Neural cell (in vitro differentiated cells): ENCODE measurements at regions not wholly inside any gene's neighbourhood (a gene's known extent, or its start where the extent isn't known, plus 50 kb on each side); places are given as distances from the start of the nearest gene placed in this dataset.

ENCODE experiments used
- H2AFZ ChIP-seq: fragments of 200-600, 300-800 bp; sonication (generic), shearing (Covaris generic); 2 replicates; pipeline ENCODE4 v1.6.0; 2014; ENCODE audit warnings: low read depth, mild to moderate bottlenecking, antibody characterized with exemption, low read length, moderate library complexity
- H3F3A ChIP-seq: fragments of 200-600 bp; shearing (Covaris generic); 2 replicates; pipeline ENCODE4 v1.6.1; 2016; ENCODE audit warnings: mild to moderate bottlenecking, moderate library complexity, mixed read lengths, antibody characterized with exemption, low read length; ENCODE audit not compliant: insufficient read depth, poor library complexity, severe bottlenecking
- H3K27ac ChIP-seq: fragments of 200-600, 300-800 bp; sonication (generic), shearing (Covaris generic); 2 replicates; pipeline ENCODE4 v1.5.1; 2014; ENCODE audit warnings: mild to moderate bottlenecking, low read length, moderate library complexity
- H3K27me3 ChIP-seq: fragments of 300-800, 200-600 bp; sonication (generic), shearing (Covaris generic); 2 replicates; pipeline ENCODE4 v1.6.0; 2014; ENCODE audit warnings: mild to moderate bottlenecking, low read depth, low read length, moderate library complexity; ENCODE audit not compliant: insufficient read depth
- H3K36me3 ChIP-seq: fragments of 300-800, 200-600 bp; sonication (generic), shearing (Covaris generic); 2 replicates; pipeline ENCODE4 v1.5.1; 2014; ENCODE audit warnings: mild to moderate bottlenecking, antibody characterized with exemption, low read length, moderate library complexity; ENCODE audit not compliant: insufficient read depth
- H3K4me2 ChIP-seq: fragments of 300-800, 200-600 bp; sonication (generic), shearing (Covaris generic); 2 replicates; pipeline ENCODE4 v1.6.0; 2014; ENCODE audit warnings: mild to moderate bottlenecking, low read length
- H3K4me3 ChIP-seq: fragments of 300-800, 200-600 bp; sonication (generic), shearing (Covaris generic); 2 replicates; pipeline ENCODE4 v1.5.1; 2014; ENCODE audit warnings: mild to moderate bottlenecking, low read length, moderate library complexity
- H3K79me2 ChIP-seq: fragments of 200-600 bp; shearing (Covaris generic); replicated peaks from 2 replicates; pipeline ENCODE4 v1.6.0; 2014; ENCODE audit warnings: mild to moderate bottlenecking, low read length, moderate library complexity; ENCODE audit not compliant: insufficient read depth
- H3K9ac ChIP-seq: fragments of 300-800, 200-600 bp; sonication (generic), shearing (Covaris generic); 2 replicates; pipeline ENCODE4 v1.6.1; 2016; ENCODE audit warnings: mild to moderate bottlenecking, low read length, mixed read lengths
- H3K9me2 ChIP-seq: fragments of 200-600 bp; shearing (Covaris generic); 2 replicates; pipeline ENCODE4 v1.6.1; 2016; ENCODE audit warnings: mild to moderate bottlenecking, low read length, mixed read lengths; ENCODE audit not compliant: insufficient read depth
- H3K9me3 ChIP-seq: fragments of 200-600, 300-800 bp; sonication (generic), shearing (Covaris generic); 2 replicates; pipeline ENCODE4 v1.6.1; 2016; ENCODE audit warnings: mild to moderate bottlenecking, mixed run types, low read length, moderate library complexity, mixed read lengths
- H4K20me1 ChIP-seq: fragments of 200-600 bp; shearing (Covaris generic); 2 replicates; pipeline ENCODE4 v1.6.1; 2016; ENCODE audit warnings: mild to moderate bottlenecking, mixed run types; ENCODE audit not compliant: insufficient read depth
- EP300 ChIP-seq: fragments of 450-650 bp; conservative IDR thresholded peaks from 2 replicates; pipeline ENCODE4 v1.6.1; 2014; ENCODE audit warnings: antibody characterized with exemption, mild to moderate bottlenecking, moderate library complexity; ENCODE audit not compliant: poor library complexity, severe bottlenecking
- EZH2 ChIP-seq: fragments of 200-600, 300-800 bp; shearing (Covaris generic), sonication (generic); IDR thresholded peaks from 2 replicates; pipeline ENCODE4 v1.6.1; 2014; ENCODE audit warnings: antibody characterized with exemption, low read length, borderline replicate concordance, mild to moderate bottlenecking; ENCODE audit not compliant: insufficient read depth, poor library complexity, severe bottlenecking
- MXI1 ChIP-seq: fragments of 450-650 bp; conservative IDR thresholded peaks from 2 replicates; pipeline ENCODE4 v1.6.1; 2014; ENCODE audit warnings: antibody characterized with exemption, mild to moderate bottlenecking; ENCODE audit not compliant: poor library complexity, severe bottlenecking
- POLR2AphosphoS5 ChIP-seq: IDR thresholded peaks from 2 replicates; pipeline ENCODE4 v1.6.1; 2012
- RAD21 ChIP-seq: fragments of 450-650 bp; conservative IDR thresholded peaks from 2 replicates; pipeline ENCODE4 v1.6.1; 2014; ENCODE audit warnings: antibody characterized with exemption, mild to moderate bottlenecking, moderate library complexity
- SMC3 ChIP-seq: fragments of 450-650 bp; conservative IDR thresholded peaks from 2 replicates; pipeline ENCODE4 v1.6.1; 2014; ENCODE audit warnings: antibody characterized with exemption, mild to moderate bottlenecking, moderate library complexity; ENCODE audit not compliant: poor library complexity
- TAF1 ChIP-seq: IDR thresholded peaks from 2 replicates; pipeline ENCODE4 v1.6.1; 2012; ENCODE audit warnings: low read depth
- TF ChIP-seq, protein P1 (sequence below): IDR thresholded peaks from 2 replicates; pipeline ENCODE4 v1.6.1; 2012; ENCODE audit warnings: borderline replicate concordance
- TF ChIP-seq, protein P2 (sequence below): fragments of 450-650 bp; IDR thresholded peaks from 2 replicates; pipeline ENCODE4 v1.5.1; 2014; ENCODE audit warnings: antibody characterized with exemption, mild to moderate bottlenecking, moderate library complexity; ENCODE audit not compliant: poor library complexity, severe bottlenecking

DNA sequence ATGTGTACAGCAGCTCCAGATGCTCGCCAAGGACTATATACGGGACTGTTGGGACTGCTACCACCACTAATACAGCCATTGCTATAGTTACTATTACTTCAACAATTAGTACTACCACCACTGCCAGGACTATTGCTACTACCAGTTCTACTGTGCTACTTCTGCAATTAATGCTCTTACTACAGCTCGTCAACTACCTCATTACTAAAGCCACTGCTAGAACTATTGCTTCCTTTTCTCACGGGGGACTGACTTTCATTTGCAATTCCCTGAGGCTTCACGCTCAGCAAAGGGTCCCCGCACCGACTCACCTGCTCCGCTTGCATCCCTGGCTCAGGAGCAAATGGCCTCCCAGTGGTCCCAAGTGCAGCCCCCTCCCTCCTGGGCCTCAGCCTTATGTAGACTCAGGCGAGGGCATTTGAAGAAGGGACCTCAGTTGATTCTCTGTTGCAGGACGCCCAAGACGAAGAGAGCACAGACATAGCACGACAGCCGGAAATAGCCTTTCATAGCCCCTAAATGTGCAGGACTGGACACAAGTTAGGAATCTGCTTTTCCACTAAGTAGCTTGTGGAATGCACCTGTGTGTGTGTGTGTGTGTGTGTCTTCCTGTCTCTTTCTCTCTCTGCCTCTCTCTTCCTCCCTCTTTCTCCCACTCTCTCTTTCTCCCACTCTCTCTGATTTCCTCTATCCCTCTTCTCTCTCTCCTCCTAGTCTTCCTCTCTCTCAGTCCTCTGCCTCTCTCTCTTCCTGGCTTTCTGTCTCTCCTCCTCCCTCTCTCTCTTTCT lies 294.8 kb downstream of the ASMT start:
- no peaks in the 10 kb centered on the region for H3K36me3 ChIP-seq
- H3K27me3 ChIP-seq = no peaks in the 10 kb centered on the region
- H3K4me3 ChIP-seq = no peak overlapping the region
- no peaks in the 10 kb centered on the region for H3K9me2 ChIP-seq
- no peaks in the 10 kb centered on the region for H4K20me1 ChIP-seq
- no peak overlapping the region for H3K9ac ChIP-seq
- no peak overlapping the region for H3K4me2 ChIP-seq
- H2AFZ ChIP-seq = no peak overlapping the region
- TF ChIP-seq, protein P1, sequence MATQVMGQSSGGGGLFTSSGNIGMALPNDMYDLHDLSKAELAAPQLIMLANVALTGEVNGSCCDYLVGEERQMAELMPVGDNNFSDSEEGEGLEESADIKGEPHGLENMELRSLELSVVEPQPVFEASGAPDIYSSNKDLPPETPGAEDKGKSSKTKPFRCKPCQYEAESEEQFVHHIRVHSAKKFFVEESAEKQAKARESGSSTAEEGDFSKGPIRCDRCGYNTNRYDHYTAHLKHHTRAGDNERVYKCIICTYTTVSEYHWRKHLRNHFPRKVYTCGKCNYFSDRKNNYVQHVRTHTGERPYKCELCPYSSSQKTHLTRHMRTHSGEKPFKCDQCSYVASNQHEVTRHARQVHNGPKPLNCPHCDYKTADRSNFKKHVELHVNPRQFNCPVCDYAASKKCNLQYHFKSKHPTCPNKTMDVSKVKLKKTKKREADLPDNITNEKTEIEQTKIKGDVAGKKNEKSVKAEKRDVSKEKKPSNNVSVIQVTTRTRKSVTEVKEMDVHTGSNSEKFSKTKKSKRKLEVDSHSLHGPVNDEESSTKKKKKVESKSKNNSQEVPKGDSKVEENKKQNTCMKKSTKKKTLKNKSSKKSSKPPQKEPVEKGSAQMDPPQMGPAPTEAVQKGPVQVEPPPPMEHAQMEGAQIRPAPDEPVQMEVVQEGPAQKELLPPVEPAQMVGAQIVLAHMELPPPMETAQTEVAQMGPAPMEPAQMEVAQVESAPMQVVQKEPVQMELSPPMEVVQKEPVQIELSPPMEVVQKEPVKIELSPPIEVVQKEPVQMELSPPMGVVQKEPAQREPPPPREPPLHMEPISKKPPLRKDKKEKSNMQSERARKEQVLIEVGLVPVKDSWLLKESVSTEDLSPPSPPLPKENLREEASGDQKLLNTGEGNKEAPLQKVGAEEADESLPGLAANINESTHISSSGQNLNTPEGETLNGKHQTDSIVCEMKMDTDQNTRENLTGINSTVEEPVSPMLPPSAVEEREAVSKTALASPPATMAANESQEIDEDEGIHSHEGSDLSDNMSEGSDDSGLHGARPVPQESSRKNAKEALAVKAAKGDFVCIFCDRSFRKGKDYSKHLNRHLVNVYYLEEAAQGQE = no peak
- TF ChIP-seq POLR2AphosphoS5 = no peak
- no peak for TF ChIP-seq MXI1
- TF ChIP-seq, protein P2, sequence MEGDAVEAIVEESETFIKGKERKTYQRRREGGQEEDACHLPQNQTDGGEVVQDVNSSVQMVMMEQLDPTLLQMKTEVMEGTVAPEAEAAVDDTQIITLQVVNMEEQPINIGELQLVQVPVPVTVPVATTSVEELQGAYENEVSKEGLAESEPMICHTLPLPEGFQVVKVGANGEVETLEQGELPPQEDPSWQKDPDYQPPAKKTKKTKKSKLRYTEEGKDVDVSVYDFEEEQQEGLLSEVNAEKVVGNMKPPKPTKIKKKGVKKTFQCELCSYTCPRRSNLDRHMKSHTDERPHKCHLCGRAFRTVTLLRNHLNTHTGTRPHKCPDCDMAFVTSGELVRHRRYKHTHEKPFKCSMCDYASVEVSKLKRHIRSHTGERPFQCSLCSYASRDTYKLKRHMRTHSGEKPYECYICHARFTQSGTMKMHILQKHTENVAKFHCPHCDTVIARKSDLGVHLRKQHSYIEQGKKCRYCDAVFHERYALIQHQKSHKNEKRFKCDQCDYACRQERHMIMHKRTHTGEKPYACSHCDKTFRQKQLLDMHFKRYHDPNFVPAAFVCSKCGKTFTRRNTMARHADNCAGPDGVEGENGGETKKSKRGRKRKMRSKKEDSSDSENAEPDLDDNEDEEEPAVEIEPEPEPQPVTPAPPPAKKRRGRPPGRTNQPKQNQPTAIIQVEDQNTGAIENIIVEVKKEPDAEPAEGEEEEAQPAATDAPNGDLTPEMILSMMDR = no peak
- TF ChIP-seq EZH2 = no peak
- TF ChIP-seq RAD21 = no peak
- TF ChIP-seq TAF1 = no peak
- no peak for TF ChIP-seq EP300
- no peak for TF ChIP-seq SMC3
- no peaks in the 10 kb centered on the region for H3K79me2 ChIP-seq
- no peak overlapping the region for H3K27ac ChIP-seq
- no peaks in the 10 kb centered on the region for H3K9me3 ChIP-seq
- H3F3A ChIP-seq = no peaks in the 10 kb centered on the region

DNA sequence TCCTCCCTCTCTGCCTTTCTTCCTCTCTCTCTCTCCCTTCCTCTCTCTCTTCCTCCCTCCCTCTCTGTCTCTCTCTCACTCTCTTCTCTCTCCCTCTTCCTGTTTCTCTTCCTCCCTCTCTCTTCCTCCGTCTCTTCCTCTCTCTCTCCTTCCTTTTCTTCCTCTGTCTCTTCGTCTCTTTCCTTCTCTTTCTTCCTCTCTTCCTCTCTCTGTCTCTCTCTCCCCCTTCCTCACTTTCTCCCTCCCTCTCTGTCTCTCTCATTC lies 295.3 kb downstream of the ASMT start:
- H3K27me3 ChIP-seq = no peaks in the 10 kb centered on the region
- H2AFZ ChIP-seq = no peak overlapping the region
- no peak overlapping the region for H3K27ac ChIP-seq
- H3K9me2 ChIP-seq = no peaks in the 10 kb centered on the region
- no peak overlapping the region for H3K9ac ChIP-seq
- TF ChIP-seq, protein P1 = no peak
- TF ChIP-seq, protein P2 = no peak
- no peak for TF ChIP-seq RAD21
- TF ChIP-seq EP300 = no peak
- no peak for TF ChIP-seq TAF1
- no peak for TF ChIP-seq SMC3
- no peak for TF ChIP-seq MXI1
- TF ChIP-seq POLR2AphosphoS5 = no peak
- H3K36me3 ChIP-seq = no peaks in the 10 kb centered on the region
- no peak overlapping the region for H3K4me3 ChIP-seq
- H3K9me3 ChIP-seq = no peaks in the 10 kb centered on the region
- no peaks in the 10 kb centered on the region for H4K20me1 ChIP-seq
- no peak overlapping the region for H3K4me2 ChIP-seq
- no peaks in the 10 kb centered on the region for H3F3A ChIP-seq
- H3K79me2 ChIP-seq = no peaks in the 10 kb centered on the region
